K562 (cell line): ENCODE measurements at regions not wholly inside any gene's neighbourhood (a gene's known extent, or its start where the extent isn't known, plus 50 kb on each side); places are given as distances from the start of the nearest gene placed in this dataset.

ENCODE experiments used
- ATAC-seq: fragments of 200-7000 bp; cut with Tn5 transposase; 3 replicates; pipeline ENCODE4 v1.9.1; 2020; ENCODE audit warnings: moderate library complexity
- BruUV-seq: library from RNA; stranded (reverse); fragments of 400-500 nt; replicated peaks from 2 replicates; lab custom pipeline; 2021; lab: Mats Ljungman, UMichigan
- CTCF ChIA-PET: fragments of 300-600 bp; formaldehyde crosslinking; extraction: SDS; loops from one replicate; lab custom pipeline; 2021; ENCODE audit warnings: low intra/inter-chr PET ratio; lab: Yijun Ruan, JAX
- POLR2A ChIA-PET: fragments of 300-600, 350-650 bp; sonication (Branson Sonifier 250); formaldehyde crosslinking; extraction: SDS; loops from one replicate; lab custom pipeline; 2021; ENCODE audit warnings: antibody characterized with exemption, inconsistent platforms; lab: Yijun Ruan, JAX
- DNase-seq, 4 experiments: peaks; one replicate each; pipeline versions ENCODE4 v3.0.0 to v3.0.0-alpha.2; 2011 to 2018; ENCODE audit warnings: low spot score in 3 of 4, mixed read lengths in 3 of 4; ENCODE audit errors: extremely low read depth in 1 of 4
- FAIRE-seq: peaks from 2 replicates; lab custom pipeline; 2011; peaks lifted over from hg19 to GRCh38; lab: Jason Lieb, UNC
- H2AFZ ChIP-seq: 2 replicates; pipeline ENCODE4 v1.6.0; 2011; ENCODE audit warnings: low read depth, low read length, control low read depth, inconsistent platforms
- H3K27ac ChIP-seq: fragments of 200-600 bp; 3 replicates; pipeline ENCODE4 v1.8.0; 2011; ENCODE audit warnings: low read depth, mild to moderate bottlenecking, control low read depth, inconsistent platforms, low read length, moderate library complexity, mixed read lengths; ENCODE audit errors: extremely low read depth
- H3K27me3 ChIP-seq, 2 experiments: fragments of 300-600 bp in 1 of 2; 2 replicates in 1 of 2; 3 replicates in 1 of 2; pipeline versions ENCODE4 v1.6.0 to v1.8.0; 2011; ENCODE audit warnings: inconsistent platforms in 2 of 2, low read length in 2 of 2, mild to moderate bottlenecking in 1 of 2, mixed read lengths in 1 of 2, moderate library complexity in 1 of 2; ENCODE audit not compliant: control insufficient read depth in 2 of 2, insufficient read depth in 2 of 2
- H3K36me3 ChIP-seq: fragments of 300-600 bp; 3 replicates; pipeline ENCODE4 v1.8.0; 2011; ENCODE audit warnings: mild to moderate bottlenecking, low read length, inconsistent platforms; ENCODE audit not compliant: control insufficient read depth, insufficient read depth
- H3K4me1 ChIP-seq, 2 experiments: fragments of 200-600 bp in 1 of 2; replicated peaks in 1 of 2; 2 replicates in 1 of 2; 3 replicates in 1 of 2; pipeline versions ENCODE4 v1.5.1 to v1.8.0; 2011; ENCODE audit warnings: inconsistent platforms in 2 of 2, low read length in 2 of 2, mild to moderate bottlenecking in 1 of 2, mixed read lengths in 1 of 2, moderate library complexity in 1 of 2; ENCODE audit not compliant: control insufficient read depth in 2 of 2, insufficient read depth in 2 of 2
- H3K4me2 ChIP-seq: 2 replicates; pipeline ENCODE4 v1.6.1; 2011; ENCODE audit warnings: low read length, control low read depth, inconsistent platforms, mixed read lengths; ENCODE audit not compliant: insufficient read depth
- H3K4me3 ChIP-seq: fragments of 200-600 bp; sonication (generic), shearing (Covaris generic); 2 replicates; pipeline ENCODE4 v1.5.1; 2016; ENCODE audit warnings: control low read depth, inconsistent platforms
- H3K79me2 ChIP-seq: fragments of 200-600 bp; 3 replicates; pipeline ENCODE4 v1.8.0; 2011; ENCODE audit warnings: low read length, inconsistent platforms; ENCODE audit not compliant: control insufficient read depth, insufficient read depth
- H3K9ac ChIP-seq, 2 experiments: 2 replicates each; pipeline versions ENCODE4 v1.6.0 to v1.6.1; 2011; ENCODE audit warnings: low read depth in 2 of 2, low read length in 2 of 2, control low read depth in 1 of 2, inconsistent platforms in 1 of 2, mild to moderate bottlenecking in 1 of 2, mixed read lengths in 1 of 2; ENCODE audit not compliant: insufficient read depth in 1 of 2
- H3K9me1 ChIP-seq: one replicate; pipeline ENCODE4 v1.6.0; 2011; ENCODE audit warnings: inconsistent platforms, mild to moderate bottlenecking, low read length, moderate library complexity; ENCODE audit not compliant: control insufficient read depth, insufficient read depth
- H3K9me3 ChIP-seq: replicated peaks from 2 replicates; pipeline ENCODE4 v1.5.1; 2011; ENCODE audit warnings: low read depth, low read length, inconsistent platforms; ENCODE audit not compliant: control insufficient read depth, insufficient read depth
- H4K20me1 ChIP-seq: replicated peaks from 2 replicates; pipeline ENCODE4 v1.6.1; 2011; ENCODE audit warnings: low read length, inconsistent platforms, mixed read lengths; ENCODE audit not compliant: control insufficient read depth, insufficient read depth
- FOXK1 ChIP-seq: sonication (generic); formaldehyde crosslinking; IDR thresholded peaks from 2 replicates; pipeline ENCODE4 v1.8.0; 2022; ENCODE audit warnings: missing genetic modification reagents, mild to moderate bottlenecking, borderline replicate concordance
- OTX1 ChIP-seq: fragments of 450-650 bp; formaldehyde crosslinking; IDR thresholded peaks from 2 replicates; pipeline ENCODE4 v1.4.0; 2022; ENCODE audit warnings: mild to moderate bottlenecking
- THRAP3 ChIP-seq: fragments of 450-650 bp; IDR thresholded peaks from 2 replicates; pipeline ENCODE4 v1.6.1; 2016; ENCODE audit warnings: mild to moderate bottlenecking, inconsistent platforms, borderline replicate concordance
- WHSC1 ChIP-seq: IDR thresholded peaks from one replicate; pipeline ENCODE4 v1.6.1; 2012; ENCODE audit warnings: low read length, control low read depth, inconsistent platforms
- XRCC4 ChIP-seq: IDR thresholded peaks from one replicate; pipeline ENCODE4 v1.6.1; 2011; ENCODE audit not compliant: insufficient read depth, insufficient read length; ENCODE audit errors: extremely low read depth
- WGBS: fragments of 100-300 bp; shearing (Covaris generic); methylation state at CpG from one replicate; pipeline ENCODE4 v1.1.6; 2016; ENCODE audit warnings: low coverage, mixed read lengths; ENCODE audit not compliant: insufficient coverage; ENCODE audit errors: missing lambda C conversion rate; 5-methylcytosine and 5-hydroxymethylcytosine counted together
- in situ Hi-C: fragments of 300-500 bp; cut with MboI; formaldehyde crosslinking; loops from 4 replicates; pipeline ENCODE4 v1.15.0; 2018; ENCODE audit warnings: inconsistent platforms, mixed read lengths
- intact Hi-C: fragments of 100-400 bp; cut with micrococcal nuclease; formaldehyde crosslinking; loops from 2 replicates; pipeline ENCODE4 v1.14.2; 2022
- TF ChIP-seq, protein P1 (sequence below), 2 experiments: fragments of 450-650 bp; IDR thresholded peaks; 2 replicates each; pipeline ENCODE4 v1.6.1; 2016; ENCODE audit warnings: mild to moderate bottlenecking in 2 of 2, borderline replicate concordance in 1 of 2, low read depth in 1 of 2, moderate library complexity in 1 of 2
- TF ChIP-seq, protein P2 (sequence below): fragments of 250-450 bp; sonication (Bioruptor Pico); IDR thresholded peaks from 2 replicates; pipeline ENCODE4 v1.8.0; 2022; ENCODE audit warnings: moderate library complexity, mild to moderate bottlenecking, inconsistent platforms
- TF ChIP-seq, protein P3 (sequence below): sonication (generic); formaldehyde crosslinking; IDR thresholded peaks from 2 replicates; pipeline ENCODE4 v1.8.0; 2023; ENCODE audit warnings: mild to moderate bottlenecking, missing genetic modification reagents

DNA sequence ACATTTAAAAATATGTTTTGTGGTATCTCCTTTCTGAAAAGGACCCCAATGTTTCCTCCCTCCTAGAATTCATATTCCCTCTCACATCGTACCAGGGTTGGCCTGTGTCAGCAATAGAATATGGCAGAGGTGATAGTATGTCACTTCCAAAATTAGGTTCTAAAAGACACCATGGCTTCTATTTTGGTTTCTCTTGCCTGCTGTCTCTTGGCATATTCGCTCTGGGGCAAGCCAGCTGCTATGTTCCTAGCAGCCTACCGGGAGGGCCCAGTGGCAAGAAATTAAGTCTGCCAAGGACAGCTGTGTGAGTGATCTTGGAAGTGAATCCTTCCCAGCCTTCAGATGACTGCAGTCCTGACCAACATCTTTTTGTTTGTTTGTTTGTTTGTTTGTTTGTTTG, 92.9 kb upstream of the PPM1J start:
- FAIRE-seq = no peak
- TF ChIP-seq, protein P1, sequence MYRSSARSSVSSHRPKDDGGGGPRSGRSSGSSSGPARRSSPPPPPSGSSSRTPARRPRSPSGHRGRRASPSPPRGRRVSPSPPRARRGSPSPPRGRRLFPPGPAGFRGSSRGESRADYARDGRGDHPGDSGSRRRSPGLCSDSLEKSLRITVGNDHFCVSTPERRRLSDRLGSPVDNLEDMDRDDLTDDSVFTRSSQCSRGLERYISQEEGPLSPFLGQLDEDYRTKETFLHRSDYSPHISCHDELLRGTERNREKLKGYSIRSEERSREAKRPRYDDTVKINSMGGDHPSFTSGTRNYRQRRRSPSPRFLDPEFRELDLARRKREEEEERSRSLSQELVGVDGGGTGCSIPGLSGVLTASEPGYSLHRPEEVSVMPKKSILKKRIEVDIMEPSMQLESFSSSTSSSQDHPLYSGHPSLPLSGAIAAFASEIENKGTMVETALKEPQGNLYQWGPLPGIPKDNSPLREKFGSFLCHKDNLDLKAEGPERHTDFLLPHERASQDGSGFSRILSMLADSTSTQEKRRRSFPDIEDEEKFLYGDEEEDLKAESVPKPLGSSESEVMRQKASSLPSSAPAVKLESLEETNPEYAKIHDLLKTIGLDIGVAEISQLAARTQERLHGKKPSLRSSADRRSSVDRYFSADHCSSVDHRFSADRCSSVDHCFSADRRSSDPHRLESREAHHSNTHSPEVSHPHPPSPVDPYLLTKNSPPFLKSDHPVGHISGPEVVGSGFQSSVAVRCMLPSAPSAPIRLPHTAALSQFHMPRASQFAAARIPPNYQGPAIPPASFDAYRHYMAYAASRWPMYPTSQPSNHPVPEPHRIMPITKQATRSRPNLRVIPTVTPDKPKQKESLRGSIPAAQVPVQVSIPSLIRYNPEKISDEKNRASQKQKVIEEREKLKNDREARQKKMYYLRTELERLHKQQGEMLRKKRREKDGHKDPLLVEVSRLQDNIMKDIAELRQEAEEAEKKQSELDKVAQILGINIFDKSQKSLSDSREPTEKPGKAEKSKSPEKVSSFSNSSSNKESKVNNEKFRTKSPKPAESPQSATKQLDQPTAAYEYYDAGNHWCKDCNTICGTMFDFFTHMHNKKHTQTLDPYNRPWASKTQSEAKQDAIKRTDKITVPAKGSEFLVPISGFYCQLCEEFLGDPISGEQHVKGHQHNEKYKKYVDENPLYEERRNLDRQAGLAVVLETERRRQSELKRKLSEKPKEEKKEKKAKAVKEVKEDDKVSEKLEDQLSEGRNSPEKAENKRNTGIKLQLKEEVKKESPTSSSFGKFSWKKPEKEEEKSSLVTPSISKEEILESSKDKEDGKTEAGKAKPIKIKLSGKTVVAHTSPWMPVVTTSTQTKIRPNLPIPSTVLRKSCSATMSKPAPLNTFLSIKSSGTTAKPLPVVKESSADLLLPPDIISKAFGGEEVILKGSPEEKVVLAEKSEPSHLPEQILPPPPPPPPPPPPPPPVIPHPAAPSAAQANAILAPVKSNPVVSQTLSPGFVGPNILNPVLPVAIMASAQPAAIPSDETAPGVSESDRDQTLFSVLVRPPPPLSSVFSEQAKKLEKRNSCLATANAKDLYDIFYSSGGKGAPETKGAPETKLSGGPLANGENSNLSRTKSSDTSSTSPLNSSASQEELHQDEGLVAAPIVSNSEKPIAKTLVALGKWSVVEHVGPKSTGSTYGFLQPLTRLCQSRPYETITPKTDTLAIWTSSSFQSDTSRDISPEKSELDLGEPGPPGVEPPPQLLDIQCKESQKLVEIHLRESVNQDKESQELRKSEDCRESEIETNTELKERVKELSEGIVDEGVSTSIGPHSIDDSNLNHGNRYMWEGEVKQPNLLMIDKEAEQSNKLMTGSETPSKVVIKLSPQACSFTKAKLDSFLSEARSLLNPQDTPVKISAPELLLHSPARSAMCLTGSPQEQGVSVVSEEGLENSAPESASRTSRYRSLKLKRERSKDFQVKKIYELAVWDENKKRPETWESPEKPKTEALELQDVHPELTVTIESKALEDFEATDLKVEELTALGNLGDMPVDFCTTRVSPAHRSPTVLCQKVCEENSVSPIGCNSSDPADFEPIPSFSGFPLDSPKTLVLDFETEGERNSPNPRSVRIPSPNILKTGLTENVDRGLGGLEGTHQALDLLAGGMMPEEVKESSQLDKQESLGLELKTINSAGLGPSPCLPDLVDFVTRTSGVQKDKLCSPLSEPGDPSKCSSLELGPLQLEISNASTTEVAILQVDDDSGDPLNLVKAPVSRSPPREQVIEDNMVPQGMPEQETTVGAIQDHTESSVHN (IDR thresholded peaks at IDR 0.05; ENCODE audit: borderline replicate concordance in 1 of 2, low read depth in 1 of 2) = no peak
- TF ChIP-seq, protein P2, sequence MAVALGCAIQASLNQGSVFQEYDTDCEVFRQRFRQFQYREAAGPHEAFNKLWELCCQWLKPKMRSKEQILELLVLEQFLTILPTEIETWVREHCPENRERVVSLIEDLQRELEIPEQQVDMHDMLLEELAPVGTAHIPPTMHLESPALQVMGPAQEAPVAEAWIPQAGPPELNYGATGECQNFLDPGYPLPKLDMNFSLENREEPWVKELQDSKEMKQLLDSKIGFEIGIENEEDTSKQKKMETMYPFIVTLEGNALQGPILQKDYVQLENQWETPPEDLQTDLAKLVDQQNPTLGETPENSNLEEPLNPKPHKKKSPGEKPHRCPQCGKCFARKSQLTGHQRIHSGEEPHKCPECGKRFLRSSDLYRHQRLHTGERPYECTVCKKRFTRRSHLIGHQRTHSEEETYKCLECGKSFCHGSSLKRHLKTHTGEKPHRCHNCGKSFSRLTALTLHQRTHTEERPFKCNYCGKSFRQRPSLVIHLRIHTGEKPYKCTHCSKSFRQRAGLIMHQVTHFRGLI (CRISPR knock-in tag) = no peak
- TF ChIP-seq, protein P3, sequence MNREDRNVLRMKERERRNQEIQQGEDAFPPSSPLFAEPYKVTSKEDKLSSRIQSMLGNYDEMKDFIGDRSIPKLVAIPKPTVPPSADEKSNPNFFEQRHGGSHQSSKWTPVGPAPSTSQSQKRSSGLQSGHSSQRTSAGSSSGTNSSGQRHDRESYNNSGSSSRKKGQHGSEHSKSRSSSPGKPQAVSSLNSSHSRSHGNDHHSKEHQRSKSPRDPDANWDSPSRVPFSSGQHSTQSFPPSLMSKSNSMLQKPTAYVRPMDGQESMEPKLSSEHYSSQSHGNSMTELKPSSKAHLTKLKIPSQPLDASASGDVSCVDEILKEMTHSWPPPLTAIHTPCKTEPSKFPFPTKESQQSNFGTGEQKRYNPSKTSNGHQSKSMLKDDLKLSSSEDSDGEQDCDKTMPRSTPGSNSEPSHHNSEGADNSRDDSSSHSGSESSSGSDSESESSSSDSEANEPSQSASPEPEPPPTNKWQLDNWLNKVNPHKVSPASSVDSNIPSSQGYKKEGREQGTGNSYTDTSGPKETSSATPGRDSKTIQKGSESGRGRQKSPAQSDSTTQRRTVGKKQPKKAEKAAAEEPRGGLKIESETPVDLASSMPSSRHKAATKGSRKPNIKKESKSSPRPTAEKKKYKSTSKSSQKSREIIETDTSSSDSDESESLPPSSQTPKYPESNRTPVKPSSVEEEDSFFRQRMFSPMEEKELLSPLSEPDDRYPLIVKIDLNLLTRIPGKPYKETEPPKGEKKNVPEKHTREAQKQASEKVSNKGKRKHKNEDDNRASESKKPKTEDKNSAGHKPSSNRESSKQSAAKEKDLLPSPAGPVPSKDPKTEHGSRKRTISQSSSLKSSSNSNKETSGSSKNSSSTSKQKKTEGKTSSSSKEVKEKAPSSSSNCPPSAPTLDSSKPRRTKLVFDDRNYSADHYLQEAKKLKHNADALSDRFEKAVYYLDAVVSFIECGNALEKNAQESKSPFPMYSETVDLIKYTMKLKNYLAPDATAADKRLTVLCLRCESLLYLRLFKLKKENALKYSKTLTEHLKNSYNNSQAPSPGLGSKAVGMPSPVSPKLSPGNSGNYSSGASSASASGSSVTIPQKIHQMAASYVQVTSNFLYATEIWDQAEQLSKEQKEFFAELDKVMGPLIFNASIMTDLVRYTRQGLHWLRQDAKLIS = no peak
- TF ChIP-seq THRAP3 (no peak), WHSC1 (no peak), FOXK1 (CRISPR knock-in tag) (no peak), XRCC4 (no peak), OTX1 (CRISPR knock-in tag) (no peak)

More for the DNA sequence above, 92.9 kb upstream of the PPM1J start:
- H3K27ac ChIP-seq = no peak overlapping the region
- no peak overlapping the region for H3K9ac ChIP-seq
- no TSS peak for BruUV-seq
- ChIA-PET POLR2A (interaction anchor here (0.7 to 1.2 kb wide), 3 partner anchors 60 to 892 kb away, joined by 3 to 4 read pairs (median 3); no protein-coding TSS in a partner anchor), CTCF (interaction anchor here (0.6 to 2.8 kb wide), 2 partner anchors 73 to 265 kb away, joined by 3 to 7 read pairs; partner anchors contain the start of gene LRIG2)
- H3K27me3 ChIP-seq = peaks cover 19 to 20% of the 10 kb centered on the region in 2 experiments; a peak in 4 of 5 replicates
- H3K4me2 ChIP-seq = no peak overlapping the region
- no peak overlapping the region for H3K4me3 ChIP-seq
- H2AFZ ChIP-seq = no peak overlapping the region
- no peaks in the 10 kb centered on the region for H3K79me2 ChIP-seq
- ATAC-seq (no peak), DNase-seq (no peak)
- H3K9me1 ChIP-seq = no peaks in the 10 kb centered on the region
- no peaks in the 10 kb centered on the region for H3K9me3 ChIP-seq
- peaks cover 2 to 6% of the 10 kb centered on the region in 2 experiments; a peak in 3 of 5 replicates for H3K4me1 ChIP-seq
- intact Hi-C loops = loop anchor here (2.0 to 10.0 kb wide), 6 partner anchors 61 to 869 kb away; partner anchors contain the start of gene LRIG2
- 22% methylated on average over 3 of the region's 3 CpGs for WGBS
- H3K36me3 ChIP-seq = no peaks in the 10 kb centered on the region
- H4K20me1 ChIP-seq = no peaks in the 10 kb centered on the region
- in situ Hi-C loops = loop anchor here (5.0 to 10.0 kb wide), 3 partner anchors 91 to 234 kb away; partner anchors contain the start of gene PPM1J
